ENCODE measurements at regions not wholly inside any gene's neighbourhood (a gene's known extent, or its start where the extent isn't known, plus 50 kb on each side); places are given as distances from the start of the nearest gene placed in this dataset.

DNA sequence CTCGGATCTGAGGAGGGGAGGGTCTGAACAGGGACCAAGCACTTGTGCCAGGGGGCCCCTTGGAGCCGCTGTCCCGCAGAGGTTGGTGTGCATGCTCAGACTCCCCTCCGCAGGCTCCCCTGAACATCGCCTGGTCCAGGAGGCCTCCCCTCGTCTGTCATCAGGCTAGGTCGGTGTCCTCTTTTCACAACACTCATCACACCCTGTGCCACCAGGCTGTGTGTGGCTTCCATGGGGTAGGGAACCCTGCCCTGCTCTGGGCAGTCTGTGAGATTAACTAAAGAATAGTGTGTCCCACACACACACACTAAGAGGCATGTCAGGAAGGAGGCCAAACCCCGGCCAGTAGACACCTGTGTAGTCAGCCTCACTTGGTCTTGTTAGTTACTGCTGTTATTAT, 119.3 kb downstream of the C5orf15 start:
- no peak for TF ChIP-seq EZH2 (IDR thresholded peaks at IDR 0.05; ENCODE audit: borderline replicate concordance, control insufficient read depth, low read depth, low read length)
- TF ChIP-seq, protein P1, sequence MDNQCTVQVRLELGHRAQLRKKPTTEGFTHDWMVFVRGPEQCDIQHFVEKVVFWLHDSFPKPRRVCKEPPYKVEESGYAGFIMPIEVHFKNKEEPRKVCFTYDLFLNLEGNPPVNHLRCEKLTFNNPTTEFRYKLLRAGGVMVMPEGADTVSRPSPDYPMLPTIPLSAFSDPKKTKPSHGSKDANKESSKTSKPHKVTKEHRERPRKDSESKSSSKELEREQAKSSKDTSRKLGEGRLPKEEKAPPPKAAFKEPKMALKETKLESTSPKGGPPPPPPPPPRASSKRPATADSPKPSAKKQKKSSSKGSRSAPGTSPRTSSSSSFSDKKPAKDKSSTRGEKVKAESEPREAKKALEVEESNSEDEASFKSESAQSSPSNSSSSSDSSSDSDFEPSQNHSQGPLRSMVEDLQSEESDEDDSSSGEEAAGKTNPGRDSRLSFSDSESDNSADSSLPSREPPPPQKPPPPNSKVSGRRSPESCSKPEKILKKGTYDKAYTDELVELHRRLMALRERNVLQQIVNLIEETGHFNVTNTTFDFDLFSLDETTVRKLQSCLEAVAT (IDR thresholded peaks at IDR 0.05) = no peak
- TF ChIP-seq, protein P2, sequence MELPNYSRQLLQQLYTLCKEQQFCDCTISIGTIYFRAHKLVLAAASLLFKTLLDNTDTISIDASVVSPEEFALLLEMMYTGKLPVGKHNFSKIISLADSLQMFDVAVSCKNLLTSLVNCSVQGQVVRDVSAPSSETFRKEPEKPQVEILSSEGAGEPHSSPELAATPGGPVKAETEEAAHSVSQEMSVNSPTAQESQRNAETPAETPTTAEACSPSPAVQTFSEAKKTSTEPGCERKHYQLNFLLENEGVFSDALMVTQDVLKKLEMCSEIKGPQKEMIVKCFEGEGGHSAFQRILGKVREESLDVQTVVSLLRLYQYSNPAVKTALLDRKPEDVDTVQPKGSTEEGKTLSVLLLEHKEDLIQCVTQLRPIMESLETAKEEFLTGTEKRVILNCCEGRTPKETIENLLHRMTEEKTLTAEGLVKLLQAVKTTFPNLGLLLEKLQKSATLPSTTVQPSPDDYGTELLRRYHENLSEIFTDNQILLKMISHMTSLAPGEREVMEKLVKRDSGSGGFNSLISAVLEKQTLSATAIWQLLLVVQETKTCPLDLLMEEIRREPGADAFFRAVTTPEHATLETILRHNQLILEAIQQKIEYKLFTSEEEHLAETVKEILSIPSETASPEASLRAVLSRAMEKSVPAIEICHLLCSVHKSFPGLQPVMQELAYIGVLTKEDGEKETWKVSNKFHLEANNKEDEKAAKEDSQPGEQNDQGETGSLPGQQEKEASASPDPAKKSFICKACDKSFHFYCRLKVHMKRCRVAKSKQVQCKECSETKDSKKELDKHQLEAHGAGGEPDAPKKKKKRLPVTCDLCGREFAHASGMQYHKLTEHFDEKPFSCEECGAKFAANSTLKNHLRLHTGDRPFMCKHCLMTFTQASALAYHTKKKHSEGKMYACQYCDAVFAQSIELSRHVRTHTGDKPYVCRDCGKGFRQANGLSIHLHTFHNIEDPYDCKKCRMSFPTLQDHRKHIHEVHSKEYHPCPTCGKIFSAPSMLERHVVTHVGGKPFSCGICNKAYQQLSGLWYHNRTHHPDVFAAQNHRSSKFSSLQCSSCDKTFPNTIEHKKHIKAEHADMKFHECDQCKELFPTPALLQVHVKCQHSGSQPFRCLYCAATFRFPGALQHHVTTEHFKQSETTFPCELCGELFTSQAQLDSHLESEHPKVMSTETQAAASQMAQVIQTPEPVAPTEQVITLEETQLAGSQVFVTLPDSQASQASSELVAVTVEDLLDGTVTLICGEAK (IDR thresholded peaks at IDR 0.05; ENCODE audit: borderline replicate concordance) = no peak
- TF ChIP-seq TAF1 (IDR thresholded peaks at IDR 0.05; ENCODE audit: borderline replicate concordance, low read depth, low read length) = no peak
- no peak for TF ChIP-seq YY1 (IDR thresholded peaks at IDR 0.05; ENCODE audit: low read depth, low read length)
- no peak for TF ChIP-seq EGR1 (IDR thresholded peaks at IDR 0.05; ENCODE audit: borderline replicate concordance in 1 of 2, low read depth in 2 of 2, low read length in 2 of 2)
- no peak for TF ChIP-seq CBFB (IDR thresholded peaks at IDR 0.05; ENCODE audit: low read depth)
- no peak for TF ChIP-seq ETV6 (conservative IDR thresholded peaks at IDR 0.05 in 1 of 2, IDR thresholded peaks at IDR 0.05 in 1 of 2; ENCODE audit: borderline replicate concordance in 1 of 2, low read depth in 1 of 2)
- TF ChIP-seq JUNB (IDR thresholded peaks at IDR 0.05) = no peak
